ENCODE measurements at regions not wholly inside any gene's neighbourhood (a gene's known extent, or its start where the extent isn't known, plus 50 kb on each side); places are given as distances from the start of the nearest gene placed in this dataset.

DNA sequence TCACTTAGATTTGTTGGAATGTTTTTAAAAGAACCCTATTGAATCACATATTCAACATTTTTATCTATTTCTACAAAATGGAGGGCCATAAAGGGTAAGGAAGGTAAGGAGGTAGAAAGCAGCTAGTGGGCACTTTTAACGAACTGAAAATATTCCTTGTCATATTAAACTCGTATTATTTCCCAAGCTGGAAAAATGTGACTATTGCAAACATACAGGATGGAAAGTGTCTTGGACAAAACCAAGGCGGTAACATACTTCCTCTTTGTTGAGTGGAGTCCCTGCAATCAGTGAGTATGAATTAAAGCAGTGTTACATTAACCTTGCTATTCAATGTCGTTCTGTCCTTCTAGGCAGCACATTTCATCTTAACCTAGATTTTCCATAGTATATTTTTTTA is 165.6 kb downstream of the RCN1 start:
- no peak overlapping the region for H3K4me3 ChIP-seq (replicated peaks in 1 of 2; ENCODE audit: low read depth in 2 of 2, low read length in 2 of 2)

GRCh38 chr11:32259641-32260081 is 168.8 kb downstream of the RCN1 start:
- TF ChIP-seq CTCF (IDR thresholded peaks at IDR 0.05; ENCODE audit: low read depth, low read length), result no peak
- peak; percentile 78 to 92 for DNase-seq (ENCODE audit: low read depth in 2 of 2)
- H3K4me3 ChIP-seq (replicated peaks in 1 of 2; ENCODE audit: low read depth in 2 of 2, low read length in 2 of 2), result no peak overlapping the region

More for the DNA sequence above, 165.6 kb downstream of the RCN1 start:
- DNase-seq (ENCODE audit: low read depth in 2 of 2), result no peak
- TF ChIP-seq CTCF (IDR thresholded peaks at IDR 0.05; ENCODE audit: low read depth, low read length), result no peak

GRCh38 chr11:32262367-32262766 is 171.5 kb downstream of the RCN1 start:
- no peak for TF ChIP-seq CTCF (IDR thresholded peaks at IDR 0.05; ENCODE audit: low read depth, low read length)
- no peak overlapping the region for H3K4me3 ChIP-seq (replicated peaks in 1 of 2; ENCODE audit: low read depth in 2 of 2, low read length in 2 of 2)
- DNase-seq (ENCODE audit: low read depth in 2 of 2), result no peak

DNA sequence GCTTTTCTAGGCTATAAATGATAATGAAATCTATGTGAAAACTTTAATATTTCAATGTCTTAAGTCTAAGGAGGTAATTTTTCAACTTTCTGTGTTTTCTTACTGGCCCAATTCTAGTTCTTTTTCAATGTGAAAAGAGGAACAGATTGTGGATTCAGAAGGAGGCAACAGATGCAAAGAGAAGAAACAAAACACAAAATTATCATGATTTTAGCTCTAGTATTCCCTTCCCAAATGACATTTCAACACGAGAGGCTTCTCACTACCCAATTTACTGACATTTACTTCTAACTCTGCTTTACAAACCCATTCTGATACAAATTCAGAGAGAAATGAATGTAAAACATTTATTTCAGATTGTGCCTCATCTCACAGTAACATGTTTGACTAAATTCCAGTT is 169.4 kb downstream of the WT1 start:
- no peak for TF ChIP-seq CTCF (IDR thresholded peaks at IDR 0.05; ENCODE audit: low read depth, low read length)
- no peak for DNase-seq (ENCODE audit: low read depth in 2 of 2)
- no peak overlapping the region for H3K4me3 ChIP-seq (replicated peaks in 1 of 2; ENCODE audit: low read depth in 2 of 2, low read length in 2 of 2)

DNA sequence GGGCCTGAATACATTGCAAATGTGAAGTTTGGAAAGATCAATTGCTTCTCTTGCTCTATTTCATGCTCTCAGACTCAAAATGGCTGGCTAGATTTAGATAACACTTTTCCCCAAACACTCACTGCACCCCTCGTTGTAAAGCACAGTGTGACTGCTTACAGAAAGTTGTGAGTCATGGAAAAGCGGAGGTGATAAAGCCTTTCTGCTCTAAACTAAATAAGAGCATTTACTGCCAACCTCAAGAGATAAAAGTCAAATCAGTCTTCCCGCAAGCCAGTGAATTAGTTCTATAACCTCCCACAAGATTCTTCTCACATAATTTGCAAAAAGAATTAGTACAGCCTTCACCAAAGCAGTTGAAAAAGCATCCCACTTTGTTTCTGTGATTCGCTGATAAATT is 168.7 kb downstream of the WT1 start:
- no peak overlapping the region for H3K4me3 ChIP-seq (replicated peaks in 1 of 2; ENCODE audit: low read depth in 2 of 2, low read length in 2 of 2)
- no peak for TF ChIP-seq CTCF (IDR thresholded peaks at IDR 0.05; ENCODE audit: low read depth, low read length)

GRCh38 chr11:32267679-32268187 is 167.6 kb downstream of the WT1 start:
- no peak overlapping the region for H3K4me3 ChIP-seq (replicated peaks in 1 of 2; ENCODE audit: low read depth in 2 of 2, low read length in 2 of 2)
- DNase-seq (ENCODE audit: low read depth in 2 of 2), result no peak
- no peak for TF ChIP-seq CTCF (IDR thresholded peaks at IDR 0.05; ENCODE audit: low read depth, low read length)

More for the DNA sequence above, 168.7 kb downstream of the WT1 start:
- peak in 1 of 2 donors; percentile 60 for DNase-seq (ENCODE audit: low read depth in 2 of 2)

DNA sequence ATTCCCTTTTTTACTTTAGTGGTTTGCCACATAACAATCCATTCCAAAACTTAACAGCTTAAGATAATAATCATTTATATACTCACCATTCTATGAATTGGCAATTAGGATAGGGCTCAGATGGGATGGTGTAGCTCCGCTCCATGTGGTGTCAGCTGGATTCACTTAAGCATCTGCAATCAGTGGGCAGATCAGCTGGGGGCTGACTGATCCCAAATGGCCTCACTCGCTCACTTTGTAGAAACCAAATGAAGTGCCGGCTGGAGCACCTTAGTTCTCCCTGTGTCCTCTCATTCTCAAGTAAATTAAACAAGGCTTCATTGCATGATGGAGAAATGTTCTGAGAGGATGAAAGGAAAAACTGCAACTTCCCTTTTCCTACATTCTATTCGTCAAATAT is 161.4 kb downstream of the WT1 start:
- H3K4me3 ChIP-seq (replicated peaks in 1 of 2; ENCODE audit: low read depth in 2 of 2, low read length in 2 of 2), result no peak overlapping the region
- no peak for DNase-seq (ENCODE audit: low read depth in 2 of 2)
- TF ChIP-seq CTCF (IDR thresholded peaks at IDR 0.05; ENCODE audit: low read depth, low read length), result no peak

Measured in cardiac fibroblast (primary cell).